Activated CD4-positive, alpha-beta T cell treated with anti-CD3 and anti-CD28 coated beads, Interleukin-2, amount 50 U/mL, for 48 hours (primary cell): ENCODE measurements at regions not wholly inside any gene's neighbourhood (a gene's known extent, or its start where the extent isn't known, plus 50 kb on each side); places are given as distances from the start of the nearest gene placed in this dataset.
"Not testable (repeated sequence)": the region's sequence is repeated elsewhere in the genome, so short reads cannot be mapped to it uniquely, and the experiment has no call there.

ENCODE experiments used
- DNase-seq, 2 experiments: peaks; one replicate each; pipeline ENCODE4 v3.0.0-alpha.2; 2020

DNA sequence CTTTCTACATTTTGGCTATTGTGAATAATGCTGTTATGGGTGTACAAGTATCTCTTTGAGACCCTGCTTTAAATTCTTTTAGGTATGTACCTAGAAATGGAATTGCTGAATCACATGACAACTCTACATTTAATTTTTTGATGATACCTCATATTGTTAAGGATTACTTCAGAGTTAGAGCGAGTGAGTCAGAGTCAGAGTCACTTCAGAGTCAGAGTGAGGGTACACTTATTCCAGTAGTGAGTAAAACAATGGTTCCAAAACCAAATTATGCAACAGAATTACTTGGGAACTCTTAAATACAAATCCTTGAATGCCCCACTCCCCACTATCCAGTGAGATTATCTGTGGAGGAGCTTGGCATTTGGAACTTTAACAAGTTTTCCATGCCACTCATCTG, 50.3 kb upstream of the SNRK start:
- DNase-seq: no peak

DNA sequence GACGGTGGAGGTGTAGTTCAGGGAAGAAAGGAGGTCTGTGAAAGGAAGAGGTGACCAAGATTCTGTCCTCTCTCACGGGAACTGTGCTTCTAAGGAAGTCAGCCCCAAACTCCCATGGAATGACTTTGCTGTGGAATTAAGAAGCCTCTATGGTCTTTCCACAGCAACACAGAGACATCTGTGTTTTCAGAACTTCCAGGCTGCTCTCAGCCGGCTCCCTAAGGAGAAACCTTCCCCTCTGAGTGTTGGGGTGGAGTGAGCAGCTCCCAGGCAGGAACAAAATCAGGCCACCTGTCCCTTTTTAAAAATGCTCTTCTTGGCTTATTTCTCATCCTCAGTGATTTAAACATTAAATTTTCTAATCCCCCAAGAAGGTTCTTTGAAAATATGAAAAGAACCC, 53.3 kb upstream of the SNRK start:
- DNase-seq: no peak

DNA sequence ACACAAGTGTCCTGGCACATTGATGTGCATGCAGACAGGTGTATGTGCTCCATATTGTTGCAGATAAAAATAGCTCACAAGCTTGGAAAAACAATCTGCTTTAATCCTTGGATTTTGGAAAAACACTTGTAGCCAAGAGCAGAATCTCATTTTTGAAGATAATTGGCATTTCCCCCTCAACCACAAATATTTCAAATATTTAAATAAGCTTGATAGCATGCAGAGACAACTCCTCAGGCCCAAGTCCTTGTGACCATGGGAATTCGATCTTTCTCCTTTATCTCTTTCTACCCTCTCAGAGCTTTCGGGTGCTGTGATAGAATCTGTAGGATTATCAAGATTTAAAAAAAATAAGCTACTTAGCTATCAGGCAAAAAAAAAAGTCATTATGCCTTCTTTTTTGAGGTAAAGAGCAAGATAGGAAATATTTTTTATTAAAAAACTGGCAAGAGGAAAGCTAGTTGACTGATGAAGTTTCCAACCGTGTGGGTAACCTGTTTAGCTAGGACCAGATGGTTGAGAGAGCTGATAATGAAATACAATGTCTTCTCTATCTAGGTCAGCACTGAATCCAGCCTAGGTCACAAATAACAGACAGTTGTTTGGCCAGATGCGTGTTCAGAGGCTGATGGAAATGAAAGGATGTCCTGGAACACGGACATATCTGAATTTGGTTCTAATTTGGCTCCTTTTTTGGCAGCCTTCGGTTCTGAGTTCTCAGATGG, 54.9 kb upstream of the SNRK start:
- DNase-seq: no peak

DNA sequence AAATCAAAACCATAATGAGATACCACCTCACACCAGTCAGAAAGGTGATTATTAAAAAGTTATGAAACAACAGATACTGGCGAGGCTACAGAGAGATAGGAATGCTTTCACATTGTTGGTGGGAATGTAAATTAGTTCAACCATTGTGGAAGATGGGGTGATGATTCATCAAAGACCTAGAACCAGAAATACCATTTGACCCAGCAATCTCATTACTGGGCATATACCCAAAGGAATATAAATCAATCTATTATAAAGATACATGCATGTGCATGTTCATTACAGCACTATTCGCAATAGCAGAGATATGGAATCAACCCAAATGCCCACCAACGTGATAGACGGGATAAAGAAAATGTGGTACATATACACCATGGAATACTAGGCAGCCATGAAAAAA, 56.5 kb upstream of the SNRK start:
- DNase-seq: not testable (repeated sequence)

DNA sequence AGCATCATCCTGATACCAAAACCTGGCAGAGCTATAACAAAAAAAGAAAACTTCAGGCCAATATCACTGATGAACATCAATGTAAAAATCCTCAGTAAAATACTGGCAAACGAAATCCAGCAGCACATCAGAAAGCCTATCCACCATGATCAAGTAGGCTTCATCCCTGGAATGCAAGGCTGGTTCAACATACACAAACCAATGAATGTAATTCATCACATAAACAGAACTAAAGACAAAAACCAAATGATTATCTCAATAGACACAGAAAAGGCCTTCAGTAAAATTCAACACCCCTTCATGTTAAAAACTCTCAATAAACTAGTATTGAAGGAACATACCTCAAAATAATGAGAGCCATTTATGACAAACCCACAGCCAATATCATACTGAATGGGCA, 58.7 kb upstream of the SNRK start:
- not testable (repeated sequence) for DNase-seq

DNA sequence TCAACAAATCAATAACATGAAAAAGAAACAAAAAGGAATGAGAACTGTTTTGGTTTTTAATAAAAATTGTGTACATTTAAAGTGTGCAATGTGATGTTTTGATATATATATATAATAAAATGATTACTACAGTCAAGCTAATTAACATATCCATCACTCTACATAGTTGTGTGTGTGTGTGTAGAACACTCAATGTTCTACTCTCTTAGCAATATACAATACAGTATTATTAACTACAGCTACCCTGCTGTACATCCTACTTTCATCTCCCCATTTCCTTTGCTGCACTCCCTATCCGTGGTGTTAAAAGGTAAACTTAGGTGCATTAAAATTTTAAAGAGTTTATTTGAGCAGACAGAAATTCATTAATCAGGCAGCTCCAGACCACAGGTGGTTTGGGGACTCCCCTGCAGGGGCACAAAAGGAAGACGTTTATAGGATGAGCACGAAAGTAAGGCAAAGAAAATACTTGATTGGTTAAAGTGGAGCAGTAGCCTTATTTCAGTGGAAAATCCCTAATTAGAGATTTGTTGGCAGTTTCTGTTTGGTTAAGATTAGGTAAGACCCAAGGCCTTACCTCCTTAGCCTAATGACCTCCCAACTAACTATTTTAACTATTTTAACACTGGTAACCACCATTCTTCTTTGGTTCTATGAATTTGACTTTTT, 61.8 kb upstream of the SNRK start:
- DNase-seq: no peak

DNA sequence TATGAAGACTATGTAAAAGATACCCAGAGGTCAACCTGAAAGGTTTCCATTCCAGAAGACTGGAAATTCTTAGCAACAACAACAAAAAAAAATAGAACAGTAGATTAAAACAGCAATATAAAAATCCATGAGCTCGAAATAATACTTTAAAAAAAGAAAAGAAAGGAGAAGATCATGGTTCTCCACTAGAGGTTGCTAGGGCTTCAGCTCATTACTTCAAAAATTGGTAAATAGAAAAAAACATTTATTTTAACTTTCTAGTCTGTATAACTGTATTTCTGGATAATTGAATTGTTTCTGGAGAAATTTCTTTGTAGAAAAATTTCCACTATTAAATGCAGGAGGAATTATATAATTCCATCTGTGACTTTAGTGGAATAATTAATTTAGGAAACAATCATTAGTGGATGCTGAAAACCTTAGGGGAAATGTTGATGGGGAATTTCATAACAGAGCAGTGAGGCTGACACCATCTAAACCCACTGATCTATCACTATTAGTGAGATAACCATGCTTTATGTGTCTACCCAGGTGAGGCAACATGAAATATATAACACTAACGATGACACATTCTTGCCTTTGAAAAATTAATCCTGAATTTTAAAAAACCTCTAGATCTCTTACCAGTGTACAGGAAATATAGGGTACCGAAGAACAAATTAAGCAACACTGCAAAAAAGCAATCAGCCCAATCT, 62.5 kb upstream of the SNRK start:
- DNase-seq: no peak

DNA sequence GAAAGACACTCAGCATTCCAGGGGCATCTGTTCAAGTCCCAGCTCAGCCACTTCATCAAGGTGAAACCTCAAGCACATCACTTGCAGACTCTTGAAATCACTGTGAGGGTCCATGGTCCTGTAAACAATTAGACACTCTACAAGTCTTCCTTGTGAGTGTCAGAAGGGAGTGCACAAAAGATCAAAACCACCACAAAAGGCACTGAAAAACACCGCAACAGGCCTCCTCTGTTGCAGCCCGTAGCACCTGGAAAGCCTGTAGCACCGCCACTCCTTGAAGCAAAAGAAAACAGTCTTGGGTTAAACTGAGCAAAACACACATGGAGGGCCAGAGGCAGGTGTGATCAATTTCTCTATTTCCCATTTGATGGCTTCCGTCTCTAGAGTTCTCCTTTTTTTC, 63.8 kb upstream of the SNRK start:
- no peak for DNase-seq

DNA sequence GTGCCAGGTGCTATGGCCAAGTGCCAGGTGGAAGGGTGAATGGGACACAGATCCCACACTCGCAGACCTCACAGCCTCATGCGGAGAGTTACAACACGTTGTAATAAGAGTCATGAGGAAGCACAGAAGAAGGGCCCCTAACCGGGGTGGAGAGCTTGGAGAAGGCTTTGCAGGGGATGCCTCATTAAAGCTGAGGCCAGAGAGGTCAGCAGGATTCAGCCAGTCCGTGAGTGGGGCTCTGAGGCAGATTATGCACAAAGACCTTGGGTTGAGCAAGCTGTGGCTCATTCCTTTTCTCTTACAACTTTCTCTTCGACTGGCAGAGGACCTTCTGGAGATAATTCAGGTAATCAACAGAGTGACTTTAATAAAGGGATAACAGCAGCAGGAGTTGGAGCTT, 65.3 kb upstream of the SNRK start:
- no peak for DNase-seq

DNA sequence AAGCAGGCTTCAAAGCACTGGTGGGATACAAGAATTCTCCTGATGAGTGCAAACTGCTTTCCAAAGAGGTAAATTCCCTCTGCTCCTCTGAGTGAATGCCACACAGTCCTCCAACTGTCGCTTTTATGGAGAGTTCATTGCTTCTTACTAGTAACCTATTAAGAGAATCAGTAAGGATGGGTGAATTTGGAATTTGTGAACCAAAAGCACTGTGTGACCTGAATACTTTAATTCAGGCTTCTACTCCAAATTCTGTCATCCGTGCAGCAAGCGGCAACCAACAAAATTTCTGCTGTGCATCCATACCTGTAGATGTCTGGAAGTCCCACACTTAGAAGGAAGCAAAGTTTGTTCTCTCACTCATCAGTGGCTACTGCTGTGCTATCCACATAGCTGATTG, 66.7 kb upstream of the SNRK start:
- no peak for DNase-seq

DNA sequence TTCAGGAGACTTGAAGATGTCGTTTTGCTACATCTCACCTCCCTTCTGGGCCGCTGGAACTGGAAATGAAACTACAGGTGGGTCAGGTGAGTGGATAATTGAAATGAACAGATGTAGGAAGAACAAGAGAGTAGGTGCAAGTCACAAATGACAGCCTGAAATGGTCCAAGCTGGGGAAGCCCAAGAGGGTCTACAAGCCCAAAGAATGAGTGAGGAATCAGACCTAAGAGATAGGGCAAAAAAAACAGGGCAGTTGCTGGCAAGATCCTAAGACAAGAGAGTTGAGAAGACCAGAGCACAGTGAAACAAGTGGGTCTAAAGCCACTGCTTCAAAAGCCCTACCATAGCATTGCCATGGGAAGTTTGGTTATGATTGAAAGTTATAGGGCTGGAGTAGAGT, 67.4 kb upstream of the SNRK start:
- no peak for DNase-seq

DNA sequence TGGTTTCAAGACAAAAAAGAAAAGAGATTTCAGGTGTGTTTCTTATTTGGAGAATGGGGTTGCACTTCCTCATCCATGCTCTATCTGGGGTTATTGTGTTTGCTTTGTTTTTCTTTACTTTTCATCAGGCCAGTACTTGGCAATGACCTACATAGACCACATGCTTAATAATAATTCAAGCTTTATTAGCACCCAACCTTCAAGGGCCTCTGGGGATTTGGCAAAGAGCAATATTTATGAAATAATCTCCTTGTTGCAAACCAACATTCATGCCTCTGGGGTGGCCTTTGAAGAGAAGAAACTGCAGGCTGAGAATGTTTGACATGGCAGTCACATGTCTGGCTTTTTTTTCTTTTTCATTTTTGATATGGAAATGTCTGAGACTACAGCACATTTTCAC, 68.2 kb upstream of the SNRK start:
- DNase-seq: no peak

DNA sequence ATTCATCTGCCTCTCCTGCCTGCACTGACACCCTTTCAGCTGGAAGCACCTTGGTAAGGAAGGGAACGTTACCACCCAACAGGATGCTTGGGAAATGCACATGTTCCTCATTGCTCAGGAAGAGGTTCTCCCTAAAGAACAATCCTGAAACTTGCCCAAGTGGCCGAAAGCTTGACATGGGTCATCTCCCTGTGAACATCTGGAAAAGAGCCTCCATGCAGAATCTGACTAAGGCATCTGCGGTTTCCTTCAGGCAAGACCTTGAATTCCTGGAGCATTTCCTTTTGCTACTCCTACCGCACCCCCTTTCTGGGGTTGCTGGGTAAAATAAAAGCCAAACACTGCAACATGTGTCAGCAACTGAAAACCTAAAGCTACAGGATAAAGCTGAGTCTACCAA, 68.7 kb upstream of the SNRK start:
- no peak for DNase-seq

DNA sequence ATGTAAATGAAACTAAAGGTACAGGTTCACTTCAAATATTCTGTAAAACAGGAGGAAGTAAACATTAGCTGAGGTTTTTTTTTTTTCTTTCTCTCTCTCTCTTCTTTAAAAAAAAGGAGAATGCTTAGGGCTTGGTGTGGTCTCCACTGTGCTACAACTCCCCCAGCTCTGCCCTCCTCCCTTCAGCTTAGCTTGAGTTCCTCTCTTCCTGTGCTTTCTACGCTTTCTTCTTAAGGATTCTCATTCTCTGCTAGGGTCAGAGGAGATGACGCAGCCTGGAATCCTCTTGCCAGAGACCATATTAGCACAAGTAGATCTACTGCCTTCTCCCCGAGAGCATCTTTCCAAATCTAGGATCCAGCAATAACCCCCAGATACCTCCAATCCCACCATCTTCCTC, 69.1 kb upstream of the SNRK start:
- DNase-seq: no peak

DNA sequence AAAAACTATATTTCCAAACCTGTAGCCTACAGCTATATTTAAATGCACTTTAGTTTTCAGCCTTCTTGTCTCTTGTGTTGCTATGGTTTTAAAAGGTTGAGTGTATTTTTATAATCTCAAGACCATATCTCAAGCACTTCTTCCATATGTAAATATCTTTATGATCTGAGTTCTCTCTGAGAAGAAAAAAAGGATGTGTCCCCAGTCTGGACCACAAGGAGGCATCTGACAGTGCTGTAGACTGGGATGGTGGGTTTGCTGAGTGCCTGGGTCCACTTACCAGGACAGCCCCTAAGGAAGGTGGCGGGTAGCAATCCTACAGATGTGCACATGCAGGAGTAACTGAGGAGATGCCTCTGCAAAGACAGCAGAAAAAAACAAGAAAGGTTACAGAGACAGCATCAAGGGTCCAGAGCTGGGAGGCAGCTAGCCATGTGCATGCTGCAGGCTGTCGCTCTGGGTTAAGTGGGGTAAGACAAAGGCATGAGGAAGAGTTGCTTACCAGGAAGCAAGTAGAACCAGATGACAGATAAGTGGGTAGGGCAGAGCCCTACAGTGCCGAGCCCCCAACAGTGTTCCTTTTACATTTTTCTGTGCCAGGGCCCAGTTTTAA, 70.6 kb upstream of the SNRK start:
- DNase-seq: no peak

DNA sequence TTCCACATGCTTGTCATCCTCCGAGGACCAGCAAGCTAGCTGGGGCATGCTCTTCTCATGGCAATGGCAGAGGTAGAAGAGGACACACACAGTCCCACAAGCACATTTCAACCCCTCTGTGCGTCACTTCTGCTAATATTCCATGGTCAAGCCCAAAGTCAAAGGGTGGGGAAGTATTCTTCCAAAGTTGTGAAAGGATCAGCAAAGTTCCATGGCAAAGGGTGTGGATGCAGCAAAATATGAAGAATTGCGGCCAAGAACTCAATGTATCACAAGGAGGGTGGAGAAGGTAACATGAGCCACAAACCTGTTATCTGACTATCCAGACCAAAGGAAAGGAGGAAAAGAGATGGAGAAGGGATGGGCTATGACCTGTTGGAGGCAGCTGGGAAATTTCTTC, 71.2 kb upstream of the SNRK start:
- no peak for DNase-seq

DNA sequence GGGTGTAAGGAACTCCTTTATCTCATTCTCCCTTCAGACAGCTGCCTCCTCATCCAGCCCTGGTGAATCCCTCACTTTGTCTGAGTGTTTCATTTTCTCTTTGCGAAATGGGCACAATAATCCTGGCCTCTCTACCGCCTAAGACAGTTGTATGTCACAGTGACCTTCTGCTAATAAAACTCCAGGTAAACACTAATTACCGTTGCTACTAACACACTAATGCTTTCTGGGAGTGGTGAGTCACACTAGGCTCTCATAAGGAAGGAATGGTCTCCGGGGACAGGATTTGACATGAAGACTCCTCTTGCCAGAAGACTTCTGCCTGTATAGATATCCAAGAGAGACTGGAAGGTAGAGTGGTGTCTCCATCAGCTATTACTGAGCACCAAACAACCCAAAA, 71.7 kb upstream of the SNRK start:
- DNase-seq: no peak

DNA sequence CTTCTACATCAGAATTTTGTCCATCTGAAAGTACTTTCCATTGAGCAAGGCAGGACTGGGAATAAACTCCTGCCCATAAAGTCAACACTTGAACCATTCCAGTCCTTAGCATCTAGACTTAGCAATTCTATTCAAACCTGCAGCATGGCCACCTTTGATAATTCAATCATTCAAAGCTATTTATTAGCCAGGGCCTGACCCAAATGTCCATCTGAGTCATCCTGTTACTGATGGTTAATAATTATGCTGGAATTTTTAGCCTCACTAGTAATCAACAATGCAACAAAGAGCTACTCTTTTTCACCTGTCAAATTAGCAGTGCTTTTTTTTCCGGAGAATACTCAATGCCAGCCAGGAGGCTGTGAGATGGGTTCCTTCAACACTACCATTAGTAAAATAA, 72.7 kb upstream of the SNRK start:
- DNase-seq: no peak

DNA sequence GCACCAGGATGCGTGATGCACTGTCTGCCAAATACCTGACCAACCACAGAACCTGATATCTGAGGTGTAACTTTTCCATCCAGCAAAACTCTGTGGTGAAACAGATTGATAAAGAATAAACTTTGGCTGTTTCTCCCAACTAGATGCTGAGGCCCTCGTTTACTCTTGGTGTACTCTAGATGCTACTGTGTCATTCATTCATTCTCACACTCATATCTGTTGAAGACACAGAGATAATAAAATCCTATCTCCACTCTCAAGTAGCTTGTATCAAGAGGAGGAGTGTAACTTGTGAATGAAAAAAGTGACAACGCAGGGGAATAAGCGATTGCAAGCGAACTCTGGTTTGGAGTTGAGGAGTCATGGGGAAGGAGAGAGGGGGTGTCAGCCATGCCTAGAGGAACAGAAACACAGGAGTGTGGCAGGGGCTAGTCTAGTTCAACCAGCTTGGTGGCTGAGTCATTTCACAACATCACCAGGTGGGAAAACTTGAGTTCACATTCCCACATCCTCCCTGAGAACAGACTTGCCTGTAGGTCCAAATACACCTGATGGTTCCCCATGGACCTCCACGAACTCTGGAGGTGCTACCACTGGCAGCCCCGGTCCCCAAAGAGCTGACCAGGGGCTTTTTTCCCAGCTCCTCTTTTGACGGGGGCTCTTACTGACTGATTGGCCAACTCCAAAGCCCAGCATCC, 73.3 kb upstream of the SNRK start:
- DNase-seq: no peak

DNA sequence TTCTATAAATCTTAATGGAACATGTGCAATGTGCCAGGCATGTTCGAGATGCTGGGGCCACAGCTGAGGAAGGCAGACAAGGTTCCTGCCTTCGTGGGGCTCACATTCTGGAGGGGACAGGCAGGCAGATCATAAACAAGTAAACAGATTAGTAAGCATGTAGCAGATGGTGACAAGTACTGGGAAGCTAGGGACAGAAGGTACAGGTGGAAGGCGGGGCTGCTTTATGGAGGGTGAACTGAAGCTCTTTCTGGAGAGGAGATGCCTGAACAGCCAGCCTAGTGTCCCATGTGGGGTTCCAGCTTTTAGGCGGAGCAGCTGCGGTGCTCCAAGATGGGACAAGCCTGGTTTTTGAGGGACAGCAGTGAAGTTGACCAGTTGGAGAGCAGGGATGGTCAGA, 74.7 kb upstream of the SNRK start:
- no peak for DNase-seq

DNA sequence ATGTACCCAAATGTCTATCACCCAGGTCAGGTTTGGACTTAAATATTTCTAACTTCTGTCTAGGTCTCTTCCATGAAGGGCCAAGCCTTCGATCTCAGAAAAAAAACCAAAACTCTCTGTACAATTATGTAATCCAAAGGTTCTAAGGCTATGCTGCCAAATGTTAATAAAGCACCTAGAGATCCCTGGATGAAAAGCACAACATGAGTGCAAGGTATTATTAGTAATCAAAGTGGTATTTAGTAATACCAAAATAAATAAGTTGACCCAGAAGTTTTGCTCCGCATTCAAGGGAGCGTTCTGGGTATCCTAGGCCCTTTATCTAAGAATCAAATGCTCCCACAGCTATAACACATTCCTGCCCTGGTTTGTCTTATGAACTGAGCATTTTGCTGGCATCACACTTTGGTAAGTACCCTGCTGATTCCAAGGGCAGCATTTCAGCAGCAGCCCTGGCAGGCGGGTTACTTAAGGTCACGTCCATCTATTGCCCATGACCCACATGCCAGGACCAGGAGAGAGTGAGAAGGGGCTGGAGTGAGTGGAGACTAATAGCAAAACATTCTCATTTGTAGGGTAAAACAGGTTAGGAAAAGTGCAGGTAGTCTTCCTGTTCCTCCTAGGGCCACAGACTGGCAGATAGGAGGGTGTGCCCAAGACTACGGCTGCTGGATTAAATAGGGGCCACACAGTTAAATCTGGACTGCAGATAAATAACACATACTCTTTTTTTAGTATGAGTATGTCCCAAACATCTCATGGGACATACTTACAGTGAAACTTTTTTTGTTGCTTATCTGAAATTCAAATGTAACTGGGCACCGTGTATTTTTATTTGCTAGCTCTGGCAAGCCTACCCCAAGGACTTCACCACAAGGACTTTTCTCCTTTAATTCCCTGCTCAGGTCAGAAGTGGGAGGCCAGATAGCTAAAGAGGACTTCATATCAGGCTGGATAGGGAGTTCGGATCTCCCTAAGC, 76.0 kb upstream of the SNRK start:
- no peak for DNase-seq

DNA sequence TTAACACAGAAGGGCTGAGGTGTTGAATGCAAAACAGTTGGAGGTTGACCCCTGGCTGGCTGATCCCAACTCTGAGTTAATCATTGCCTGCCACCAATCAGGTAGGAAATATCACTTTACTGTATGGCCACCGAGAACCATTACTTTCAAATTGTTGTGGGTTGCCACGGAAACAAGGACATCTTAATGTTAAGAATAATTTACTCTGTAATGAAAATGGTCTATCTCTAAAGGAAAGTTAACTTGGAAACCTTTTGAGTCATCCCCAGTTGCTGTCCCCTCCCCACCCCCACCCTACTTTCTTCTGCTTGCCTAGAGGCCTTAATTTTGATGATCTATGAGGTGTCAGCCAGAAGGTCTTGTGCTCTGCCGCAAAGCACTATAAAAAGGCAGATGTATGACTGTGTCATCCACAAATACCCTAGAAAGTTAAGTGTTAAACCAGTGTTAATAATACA, 78.7 kb upstream of the SNRK start:
- DNase-seq: no peak
